Muscle of leg (tissue), 3 donors: ENCODE measurements at regions not wholly inside any gene's neighbourhood (a gene's known extent, or its start where the extent isn't known, plus 50 kb on each side); places are given as distances from the start of the nearest gene placed in this dataset.

ENCODE experiments used
- DNase-seq: peaks from one replicate; pipeline ENCODE4 v3.0.0; 2013
- H3K27ac ChIP-seq: one replicate; pipeline ENCODE4 v1.5.1; 2013; ENCODE audit warnings: mild to moderate bottlenecking, low read length, control low read depth
- H3K27me3 ChIP-seq: one replicate; pipeline ENCODE4 v1.6.1; 2013; ENCODE audit warnings: low read length; ENCODE audit not compliant: control insufficient read depth, insufficient read depth
- H3K36me3 ChIP-seq: one replicate; pipeline ENCODE4 v1.6.1; 2013; ENCODE audit warnings: low read length; ENCODE audit not compliant: control insufficient read depth, insufficient read depth
- H3K4me1 ChIP-seq: one replicate; pipeline ENCODE4 v1.6.1; 2013; ENCODE audit warnings: low read length; ENCODE audit not compliant: control insufficient read depth, insufficient read depth
- H3K4me3 ChIP-seq: one replicate; pipeline ENCODE4 v1.5.1; 2013; ENCODE audit warnings: low read length, control low read depth
- H3K9me3 ChIP-seq: replicated peaks from 2 replicates; pipeline ENCODE4 v1.6.1; 2013; ENCODE audit warnings: low read depth, low read length; ENCODE audit not compliant: control insufficient read depth
- WGBS: methylation state at CpG from one replicate; pipeline ENCODE4 v1.1.5; 2013; ENCODE audit warnings: missing lambda C conversion rate; ENCODE audit not compliant: insufficient coverage; 5-methylcytosine and 5-hydroxymethylcytosine counted together

- peaks cover 15% of the 10 kb centered on the region for H3K4me1 ChIP-seq
- no peaks in the 10 kb centered on the region for H3K36me3 ChIP-seq
- no peak overlapping the region for H3K4me3 ChIP-seq
- H3K27me3 ChIP-seq, result peaks cover 6% of the 10 kb centered on the region
- no peak overlapping the region for H3K27ac ChIP-seq
- no peak for DNase-seq
- WGBS, result 9% methylated on average over 6 of the region's 24 CpGs
- no peaks in the 10 kb centered on the region for H3K9me3 ChIP-seq
These were observed 279.5 kb downstream of the NDUFA10 start for GRCh38 chr2:239745386-239746227.

- no peaks in the 10 kb centered on the region for H3K9me3 ChIP-seq
- H3K27ac ChIP-seq, result no peak overlapping the region
- 83% methylated on average over 18 of the region's 22 CpGs for WGBS
- peaks cover 15% of the 10 kb centered on the region for H3K4me1 ChIP-seq
- no peak overlapping the region for H3K4me3 ChIP-seq
- peaks cover 6% of the 10 kb centered on the region for H3K27me3 ChIP-seq
- DNase-seq, result no peak
- no peaks in the 10 kb centered on the region for H3K36me3 ChIP-seq
These were observed 280.3 kb downstream of the NDUFA10 start for GRCh38 chr2:239744706-239745340.

- 78% methylated on average over 2 of the region's 6 CpGs for WGBS
- Histone ChIP-seq H3K36me3 (no peaks in the 10 kb centered on the region), H3K27ac (no peak overlapping the region), H3K9me3 (no peaks in the 10 kb centered on the region), H3K4me3 (no peak overlapping the region), H3K27me3 (peaks cover 6% of the 10 kb centered on the region), H3K4me1 (peaks cover 15% of the 10 kb centered on the region)
- no peak for DNase-seq
These were observed 281.9 kb downstream of the NDUFA10 start for GRCh38 chr2:239743206-239743605.

- H3K27me3 ChIP-seq, result peaks cover 3% of the 10 kb centered on the region
- H3K36me3 ChIP-seq, result no peaks in the 10 kb centered on the region
- no peak for DNase-seq
- no peak overlapping the region for H3K27ac ChIP-seq
- peaks cover 14% of the 10 kb centered on the region for H3K4me1 ChIP-seq
- no peak overlapping the region for H3K4me3 ChIP-seq
- H3K9me3 ChIP-seq, result no peaks in the 10 kb centered on the region
- WGBS, result 72% methylated on average over 14 of the region's 15 CpGs
These were observed 282.8 kb downstream of the NDUFA10 start for GRCh38 chr2:239742377-239742776.

GRCh38 chr2:239739206-239739605 lies 285.9 kb downstream of the NDUFA10 start:
- Histone ChIP-seq H3K4me3 (no peak overlapping the region), H3K4me1 (peaks cover 14% of the 10 kb centered on the region), H3K36me3 (no peaks in the 10 kb centered on the region), H3K27ac (no peak overlapping the region), H3K27me3 (peaks cover 3% of the 10 kb centered on the region), H3K9me3 (no peaks in the 10 kb centered on the region)
- 37% methylated on average over 7 of the region's 8 CpGs for WGBS
- DNase-seq, result no peak

GRCh38 chr2:239738159-239738558 lies 287.0 kb downstream of the NDUFA10 start:
- WGBS, result 88% methylated on average over 9 of the region's 19 CpGs
- no peak overlapping the region for H3K4me3 ChIP-seq

GRCh38 chr2:239737144-239737463 lies 288.0 kb downstream of the NDUFA10 start:
- Histone ChIP-seq H3K27ac (no peak overlapping the region), H3K4me1 (peaks cover 14% of the 10 kb centered on the region), H3K9me3 (no peaks in the 10 kb centered on the region), H3K27me3 (no peaks in the 10 kb centered on the region), H3K4me3 (no peak overlapping the region), H3K36me3 (no peaks in the 10 kb centered on the region)
- WGBS, result 87% methylated on average over 7 of the region's 10 CpGs
- no peak for DNase-seq

More at GRCh38 chr2:239738159-239738558, 287.0 kb downstream of the NDUFA10 start:
- Histone ChIP-seq H3K27ac (no peak overlapping the region), H3K9me3 (no peaks in the 10 kb centered on the region), H3K4me1 (peaks cover 14% of the 10 kb centered on the region), H3K27me3 (peaks cover 3% of the 10 kb centered on the region), H3K36me3 (no peaks in the 10 kb centered on the region)
- DNase-seq, result no peak

- no peaks in the 10 kb centered on the region for H3K27me3 ChIP-seq
- H3K27ac ChIP-seq, result no peak overlapping the region
- H3K4me1 ChIP-seq, result peaks cover 14% of the 10 kb centered on the region
- no peak overlapping the region for H3K4me3 ChIP-seq
- 89% methylated on average over 37 of the region's 39 CpGs for WGBS
- H3K36me3 ChIP-seq, result no peaks in the 10 kb centered on the region
- no peak for DNase-seq
- H3K9me3 ChIP-seq, result no peaks in the 10 kb centered on the region
These were observed 288.6 kb downstream of the NDUFA10 start for GRCh38 chr2:239736358-239737143.

- WGBS, result 46% methylated on average over 14 of the region's 16 CpGs
- no peak for DNase-seq
- H3K27ac ChIP-seq, result no peak overlapping the region
- H3K36me3 ChIP-seq, result no peaks in the 10 kb centered on the region
- peaks cover 14% of the 10 kb centered on the region for H3K4me1 ChIP-seq
- no peaks in the 10 kb centered on the region for H3K9me3 ChIP-seq
- H3K27me3 ChIP-seq, result peaks cover 3% of the 10 kb centered on the region
- no peak overlapping the region for H3K4me3 ChIP-seq
These were observed 289.2 kb downstream of the NDUFA10 start for GRCh38 chr2:239735829-239736357.
